Adipose tissue (tissue), 3 donors: ENCODE measurements at regions not wholly inside any gene's neighbourhood (a gene's known extent, or its start where the extent isn't known, plus 50 kb on each side); places are given as distances from the start of the nearest gene placed in this dataset.

Source experiments
- H3K27ac ChIP-seq: one replicate; pipeline ENCODE4 v1.5.1; 2013; ENCODE audit warnings: low read depth, low read length
- WGBS, 3 donors: extraction: QIAGEN DNeasy Blood & Tissue Kit; methylation state at CpG; one replicate each; pipeline ENCODE4 v1.1.7; 2013; 5-methylcytosine and 5-hydroxymethylcytosine counted together
- donor health status: healthy with polysubstance abuse.
- donor health status: Bipolar disorder and iron deficiency.
- donor health status: healthy.

DNA sequence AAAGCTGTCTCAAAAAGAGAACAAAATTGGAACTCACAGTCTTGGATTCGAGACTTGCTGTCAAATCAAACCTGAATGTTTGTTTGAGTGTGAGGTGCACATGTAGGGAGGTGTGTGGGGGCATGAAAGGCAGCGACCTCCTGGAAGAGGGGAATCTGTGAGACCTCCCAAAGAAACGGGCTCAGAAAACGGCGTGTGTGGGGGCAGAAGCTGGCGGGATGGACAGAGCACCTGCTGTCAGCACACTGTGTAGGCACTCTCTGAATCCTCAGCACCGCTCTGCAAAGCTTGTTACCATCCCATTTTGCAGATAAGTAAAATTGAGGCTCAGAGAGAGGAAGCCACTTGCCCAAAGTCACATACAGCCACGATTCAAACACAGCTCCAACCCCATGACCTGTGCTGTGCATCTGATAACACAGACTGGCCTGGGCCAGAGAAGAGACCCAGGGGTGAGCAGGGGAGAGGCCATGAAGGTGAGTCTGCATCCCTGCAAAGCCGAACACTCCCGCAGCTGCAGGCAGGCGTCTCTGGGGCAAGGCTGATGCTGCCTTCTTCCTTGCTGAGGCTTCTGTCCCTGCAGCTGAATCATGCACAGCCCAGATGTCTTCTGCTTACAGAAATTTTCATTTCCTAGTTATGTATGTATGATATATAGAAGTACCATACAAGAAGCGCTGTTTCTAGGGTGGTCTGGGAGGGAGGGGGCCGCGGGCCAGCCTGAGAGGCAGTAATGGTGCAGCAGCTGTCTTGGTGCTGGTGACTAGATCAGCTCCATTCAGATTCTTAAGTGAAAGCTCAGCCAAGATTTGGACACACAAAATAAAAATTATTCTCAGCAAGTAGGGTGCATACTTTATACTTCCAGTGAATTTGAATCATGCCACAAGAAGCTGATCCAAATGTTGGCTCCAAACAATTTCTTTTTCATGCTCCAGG lies 67.3 kb upstream of the SHISAL1 start:
- no peak overlapping the region for H3K27ac ChIP-seq
- whole genome bisulfite sequencing, 3 donors = 69 to 74% (median 74%) methylated on average over 14 of the region's 14 CpGs

DNA sequence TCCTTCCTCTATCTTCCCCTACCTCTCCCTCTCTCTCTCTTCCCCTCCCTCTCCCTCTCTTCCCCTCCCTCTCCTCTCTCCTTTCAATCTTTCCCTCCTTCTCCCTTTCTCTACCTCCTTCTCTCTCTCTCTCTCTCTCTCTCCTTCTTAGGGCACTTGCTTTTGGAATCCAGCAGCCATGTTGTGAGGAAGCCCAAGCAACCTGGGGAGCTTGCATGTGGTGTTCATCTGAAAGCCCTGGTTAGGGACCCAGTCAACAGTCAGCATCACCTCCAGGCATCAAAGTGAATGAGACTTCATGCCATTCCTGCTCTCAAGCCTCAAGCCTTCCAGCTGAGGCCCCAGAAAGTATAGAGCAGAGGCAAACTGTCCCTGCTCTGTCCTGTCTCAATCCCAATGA lies 65.6 kb upstream of the SHISAL1 start:
- no peak overlapping the region for H3K27ac ChIP-seq

DNA sequence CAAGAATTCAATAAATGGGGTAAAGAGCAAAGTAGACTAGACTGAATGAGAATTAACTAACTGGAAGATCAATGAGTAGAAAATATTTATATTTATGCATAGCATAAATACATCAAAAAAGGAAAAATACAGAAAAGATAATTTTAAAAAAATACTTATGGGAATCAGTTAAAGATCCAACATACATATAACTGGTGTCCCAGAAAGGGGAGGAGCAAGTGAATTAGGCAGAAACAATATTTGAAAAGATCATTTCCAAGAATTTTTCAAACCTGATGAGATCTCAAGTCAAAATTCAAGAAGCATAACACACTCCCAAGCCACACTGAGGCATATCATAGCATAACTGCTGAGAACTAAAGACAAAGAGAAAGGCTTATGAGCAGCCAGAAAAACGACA lies 62.7 kb upstream of the SHISAL1 start:
- 33 to 80% (median 66%) methylated on average over 1 of the region's 1 CpG for WGBS, 3 donors
- no peak overlapping the region for H3K27ac ChIP-seq

DNA sequence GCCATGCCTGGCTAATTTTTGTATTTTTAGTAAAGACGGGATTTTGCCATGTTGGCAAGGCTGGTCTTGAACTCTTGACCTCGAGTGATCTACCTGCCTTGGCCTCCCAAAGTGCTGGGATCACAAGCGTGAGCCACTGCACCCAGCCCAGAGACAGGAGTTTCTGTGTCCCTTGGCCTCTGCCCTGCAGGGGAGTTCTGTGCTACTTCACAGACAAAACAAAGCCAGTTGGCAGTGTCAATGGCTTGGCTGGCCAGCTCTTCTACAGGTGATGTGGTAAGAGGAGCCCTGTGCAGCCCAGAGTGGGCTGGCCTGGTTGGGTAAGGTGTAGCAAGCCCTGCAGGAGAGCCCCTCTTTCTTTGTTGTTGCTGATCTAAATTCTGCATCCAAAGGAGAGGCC lies 60.5 kb upstream of the SHISAL1 start:
- 75 to 90% (median 78%) methylated on average over 3 of the region's 3 CpGs for WGBS, 3 donors
- H3K27ac ChIP-seq = no peak overlapping the region

DNA sequence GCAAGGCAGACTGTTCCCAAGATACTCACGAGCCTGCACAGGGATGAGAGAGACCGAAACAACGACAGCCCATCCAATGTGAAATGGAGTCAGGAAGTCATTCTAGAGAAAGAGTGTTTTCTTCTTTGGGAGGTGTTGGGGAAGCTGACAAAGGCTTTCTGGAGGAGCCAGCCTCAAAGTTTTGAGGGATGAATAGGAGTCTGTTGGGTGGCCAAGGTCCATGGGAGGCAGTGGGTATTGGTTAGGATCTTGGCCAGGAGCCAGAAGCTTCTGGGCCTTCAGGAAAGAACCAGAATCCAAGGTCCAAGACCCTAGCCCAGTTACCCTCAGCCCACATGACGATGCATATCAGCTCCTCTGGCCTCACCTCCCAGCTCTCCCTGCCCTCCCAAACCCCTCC lies 59.9 kb upstream of the SHISAL1 start:
- WGBS, 3 donors = 65 to 77% (median 67%) methylated on average over 4 of the region's 4 CpGs
- no peak overlapping the region for H3K27ac ChIP-seq

DNA sequence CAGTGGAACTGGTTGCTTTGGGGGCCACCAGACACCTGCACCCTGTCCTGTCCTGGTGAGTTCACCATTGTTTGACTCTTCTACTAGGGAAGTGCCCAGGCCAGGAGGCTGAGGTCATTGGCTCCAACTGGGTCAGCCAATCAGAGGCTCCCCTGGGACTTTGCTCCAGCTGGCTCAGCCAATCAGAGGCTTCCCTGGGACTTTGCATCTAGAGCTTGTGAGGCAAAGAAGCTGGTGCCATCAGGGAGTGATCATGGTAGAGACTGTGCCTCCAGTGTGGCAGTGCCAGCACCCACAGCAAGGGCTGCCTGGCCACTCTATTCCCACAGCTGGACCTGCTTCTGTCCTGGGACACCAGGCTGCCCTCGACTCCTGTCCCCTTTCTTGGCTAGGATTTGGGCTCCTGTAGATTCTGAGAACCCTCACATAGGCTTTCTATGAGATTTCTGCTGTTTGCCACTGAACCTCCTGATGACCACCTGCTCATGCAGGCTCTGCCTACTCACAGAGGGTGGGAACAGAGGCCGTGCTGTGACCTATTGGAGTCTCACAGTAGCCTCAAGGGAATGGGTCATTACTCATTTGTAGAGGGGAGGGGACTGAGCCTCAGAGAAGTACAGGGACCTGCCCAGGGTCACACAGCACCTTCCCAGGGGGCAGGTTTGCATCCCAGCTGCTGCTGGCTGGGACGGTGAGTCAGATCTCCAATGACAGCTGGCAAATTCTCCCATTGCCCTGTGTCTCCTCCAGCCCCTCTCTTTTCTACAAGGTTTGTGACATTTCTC lies 59.2 kb upstream of the SHISAL1 start:
- 73 to 85% (median 85%) methylated on average over 3 of the region's 3 CpGs for WGBS, 3 donors
- no peak overlapping the region for H3K27ac ChIP-seq

DNA sequence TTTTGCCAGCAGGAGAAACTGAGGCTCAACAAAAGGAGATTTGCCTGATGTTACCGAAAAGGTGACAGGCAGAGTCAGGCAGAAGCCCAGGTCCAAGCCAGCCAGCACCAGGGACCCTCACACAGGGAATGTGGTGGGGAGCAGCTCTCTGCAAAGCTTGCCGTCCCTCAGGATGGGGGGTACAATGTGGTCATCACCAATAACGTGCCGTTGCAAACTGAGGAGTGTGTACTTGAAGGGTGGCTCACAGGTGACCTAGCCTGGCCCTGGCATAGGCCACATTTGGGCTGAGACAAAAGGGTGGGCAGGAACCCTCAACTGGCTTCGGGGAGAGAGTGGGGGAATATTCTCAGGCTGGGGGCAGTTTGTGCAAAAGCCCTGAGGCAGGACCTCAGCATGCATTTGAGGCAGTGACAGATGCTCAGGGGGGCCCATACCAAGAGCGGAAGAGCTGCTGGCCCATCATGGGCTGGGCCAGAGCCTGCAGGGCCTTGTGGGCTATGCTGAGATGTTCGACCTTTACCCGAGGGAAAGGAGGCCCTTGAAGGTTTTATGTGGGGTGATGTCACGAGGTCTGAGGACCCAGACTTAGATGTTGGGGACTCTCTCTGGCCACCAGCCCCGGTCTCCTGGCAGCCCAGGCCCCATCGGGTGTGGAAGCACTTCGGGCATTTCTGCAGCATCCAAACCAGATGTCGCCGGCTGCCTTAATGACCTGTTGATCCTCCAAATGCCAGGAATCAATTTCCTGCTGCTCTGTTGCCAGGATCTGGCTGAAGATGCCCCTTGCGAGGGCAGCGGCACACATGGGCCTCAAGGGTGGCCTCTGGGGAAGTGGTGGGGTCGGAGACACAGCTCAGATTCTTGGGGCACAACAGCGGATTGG lies 57.4 kb upstream of the SHISAL1 start:
- WGBS, 3 donors = 75 to 87% (median 81%) methylated on average over 18 of the region's 18 CpGs

DNA sequence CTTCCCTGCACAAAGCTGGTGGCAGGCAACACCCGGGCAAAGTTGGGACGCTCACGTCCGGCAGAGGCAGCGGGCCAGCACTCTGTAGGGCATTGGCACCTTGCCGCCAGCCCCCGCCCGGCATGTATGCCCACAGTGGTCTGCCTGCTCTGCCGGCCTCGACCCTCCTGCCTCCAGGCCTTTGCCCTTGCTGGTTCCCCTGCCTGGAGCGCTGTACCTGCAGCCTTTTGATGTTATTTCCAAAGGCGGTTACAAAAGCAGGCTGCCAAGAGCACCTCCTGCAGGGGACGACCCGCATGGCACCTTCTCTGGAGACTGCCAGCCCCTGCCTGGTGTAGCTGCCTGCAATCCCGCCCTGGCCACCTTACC lies 56.5 kb upstream of the SHISAL1 start:
- no peak overlapping the region for H3K27ac ChIP-seq
- WGBS, 3 donors = 77 to 89% (median 81%) methylated on average over 15 of the region's 15 CpGs

More for the DNA sequence above, 57.4 kb upstream of the SHISAL1 start:
- no peak overlapping the region for H3K27ac ChIP-seq

DNA sequence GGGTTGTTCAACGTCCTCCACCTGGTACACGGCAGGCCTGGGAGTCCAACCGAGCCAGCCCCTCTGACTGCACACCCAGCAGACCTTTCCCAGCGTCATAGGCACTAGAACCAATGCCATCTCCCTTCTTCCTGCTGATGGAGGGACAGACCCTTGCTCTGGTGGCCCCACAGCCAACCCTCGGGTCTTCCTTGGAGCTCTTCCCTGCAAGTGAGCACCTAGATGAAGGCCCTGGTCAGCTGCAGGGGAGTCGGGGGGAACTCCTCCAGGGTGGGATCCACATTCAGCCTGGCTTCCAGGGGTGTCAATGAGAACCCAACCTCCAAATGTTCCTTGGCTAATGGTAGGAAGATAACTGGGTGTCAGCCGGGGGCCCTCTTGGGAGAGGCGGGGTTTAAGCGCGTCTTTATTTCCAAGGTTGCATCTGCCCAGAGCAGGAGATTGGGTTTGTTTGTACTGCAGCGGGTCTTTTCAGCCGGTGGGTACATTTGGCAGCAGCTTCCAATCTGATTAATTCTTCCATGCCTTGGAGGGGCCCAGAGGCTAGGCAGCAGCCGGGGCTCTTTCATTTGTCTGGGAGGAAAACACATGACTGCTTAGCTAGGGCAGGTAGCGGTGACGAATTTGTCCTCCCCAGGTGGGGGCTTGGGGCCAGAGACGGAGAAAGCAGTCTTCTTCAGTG lies 56.0 kb upstream of the SHISAL1 start:
- WGBS, 3 donors = 53 to 92% (median 84%) methylated on average over 16 of the region's 16 CpGs
- no peak overlapping the region for H3K27ac ChIP-seq

DNA sequence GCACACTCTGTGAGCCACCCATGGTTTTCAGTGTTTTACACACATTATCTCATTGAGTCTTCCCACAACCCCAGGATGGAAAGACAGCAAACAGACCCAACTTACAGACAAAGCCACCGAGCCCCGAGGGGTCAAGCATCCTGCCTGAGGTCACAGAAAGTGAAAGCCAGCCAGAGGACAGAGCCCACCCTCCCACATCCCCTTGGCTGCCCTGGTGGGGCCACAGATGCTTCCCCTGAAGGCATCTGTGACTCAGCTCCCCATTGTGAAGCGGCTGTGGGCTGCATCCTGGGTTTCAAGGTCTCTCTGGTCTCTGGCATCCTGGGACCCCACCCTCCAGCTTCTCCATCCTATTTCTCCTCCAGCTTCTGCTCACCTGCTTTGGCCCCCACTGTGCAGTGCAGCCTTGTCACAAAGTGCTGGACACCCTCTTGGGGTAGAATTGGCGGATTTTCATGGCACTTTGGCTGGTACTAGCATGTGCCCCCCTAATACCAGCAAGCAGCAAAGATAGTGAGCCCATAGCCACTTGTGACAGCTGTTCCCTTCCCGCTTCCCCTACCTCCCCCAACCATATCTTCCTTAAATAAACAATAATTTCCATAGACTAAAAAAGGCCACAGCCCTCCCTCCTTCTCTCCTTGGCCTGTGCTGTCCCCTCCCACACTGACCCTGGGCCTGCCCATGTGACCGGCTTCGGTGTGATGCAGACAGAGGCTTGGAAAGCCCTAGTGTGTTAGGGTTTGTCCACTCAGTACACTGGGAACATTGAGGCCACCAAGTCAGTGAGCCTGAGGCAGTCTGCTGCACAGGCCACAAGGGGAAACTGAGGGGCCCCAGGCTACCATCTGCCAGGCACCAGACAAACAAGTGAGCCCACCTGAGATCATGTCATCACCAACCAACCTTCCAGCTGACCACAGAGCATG lies 53.9 kb upstream of the SHISAL1 start:
- no peak overlapping the region for H3K27ac ChIP-seq
- 48 to 70% (median 67%) methylated on average over 7 of the region's 7 CpGs for WGBS, 3 donors

DNA sequence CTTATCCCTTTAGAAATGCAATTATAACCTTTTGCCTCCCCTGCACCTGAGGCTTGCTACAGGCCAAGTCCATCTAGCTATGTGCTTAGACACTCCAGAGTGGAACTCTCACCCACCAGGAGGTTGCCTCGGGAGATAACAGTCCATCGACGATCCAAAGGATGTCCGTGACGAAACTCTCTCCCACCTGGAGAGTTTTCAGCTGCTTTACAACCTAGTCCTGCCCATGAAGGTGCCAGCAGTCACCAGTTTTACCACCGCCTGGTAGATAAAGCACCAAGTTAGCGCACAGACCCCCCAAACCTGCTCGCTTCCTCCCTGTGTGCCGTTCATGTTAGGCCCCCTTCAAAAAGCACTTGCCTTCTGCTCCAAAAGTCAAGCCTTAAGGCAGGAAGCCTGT lies 53.1 kb upstream of the SHISAL1 start:
- 65 to 85% (median 80%) methylated on average over 9 of the region's 9 CpGs for WGBS, 3 donors
- no peak overlapping the region for H3K27ac ChIP-seq

DNA sequence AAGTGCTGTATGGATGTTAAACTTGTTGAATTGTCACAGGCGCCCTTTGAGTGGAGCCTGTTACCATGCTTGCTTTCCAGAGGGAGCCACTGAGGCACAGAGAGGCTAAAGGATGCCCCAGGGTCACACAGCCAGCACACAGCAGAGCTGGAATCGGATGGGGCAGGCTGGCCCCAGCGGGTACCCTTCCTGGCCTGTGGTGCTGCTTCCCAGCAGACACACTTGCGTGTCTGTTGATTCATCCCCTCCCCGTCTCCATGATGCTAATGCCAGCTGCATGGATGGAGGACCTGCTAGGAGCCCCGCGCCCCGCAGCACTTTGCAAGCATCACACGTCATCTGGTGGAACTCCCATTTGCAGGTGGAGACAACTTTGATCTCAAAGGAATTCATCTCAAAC lies 52.4 kb upstream of the SHISAL1 start:
- 66 to 76% (median 73%) methylated on average over 9 of the region's 9 CpGs for WGBS, 3 donors
- no peak overlapping the region for H3K27ac ChIP-seq

DNA sequence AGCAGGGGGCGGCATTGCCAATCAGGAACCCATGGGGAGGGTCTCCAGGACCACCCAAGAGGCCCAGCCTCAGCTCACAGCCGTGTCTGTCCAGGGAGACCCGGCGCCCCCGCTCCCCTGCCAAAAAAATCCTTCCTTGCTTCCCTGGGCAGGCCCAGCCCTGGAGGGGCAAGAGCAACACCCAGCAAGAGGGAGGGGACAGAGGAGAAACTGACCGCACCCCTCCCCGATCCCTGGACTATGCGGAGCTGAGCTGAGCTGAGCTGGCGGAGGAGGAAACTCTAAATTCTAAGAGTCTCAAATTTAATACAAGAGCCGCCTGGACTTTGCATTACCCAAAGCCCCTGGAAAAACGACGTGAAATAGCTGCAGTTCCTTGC lies 52.0 kb upstream of the SHISAL1 start:
- no peak overlapping the region for H3K27ac ChIP-seq
- WGBS, 3 donors = 47 to 51% (median 50%) methylated on average over 12 of the region's 12 CpGs

DNA sequence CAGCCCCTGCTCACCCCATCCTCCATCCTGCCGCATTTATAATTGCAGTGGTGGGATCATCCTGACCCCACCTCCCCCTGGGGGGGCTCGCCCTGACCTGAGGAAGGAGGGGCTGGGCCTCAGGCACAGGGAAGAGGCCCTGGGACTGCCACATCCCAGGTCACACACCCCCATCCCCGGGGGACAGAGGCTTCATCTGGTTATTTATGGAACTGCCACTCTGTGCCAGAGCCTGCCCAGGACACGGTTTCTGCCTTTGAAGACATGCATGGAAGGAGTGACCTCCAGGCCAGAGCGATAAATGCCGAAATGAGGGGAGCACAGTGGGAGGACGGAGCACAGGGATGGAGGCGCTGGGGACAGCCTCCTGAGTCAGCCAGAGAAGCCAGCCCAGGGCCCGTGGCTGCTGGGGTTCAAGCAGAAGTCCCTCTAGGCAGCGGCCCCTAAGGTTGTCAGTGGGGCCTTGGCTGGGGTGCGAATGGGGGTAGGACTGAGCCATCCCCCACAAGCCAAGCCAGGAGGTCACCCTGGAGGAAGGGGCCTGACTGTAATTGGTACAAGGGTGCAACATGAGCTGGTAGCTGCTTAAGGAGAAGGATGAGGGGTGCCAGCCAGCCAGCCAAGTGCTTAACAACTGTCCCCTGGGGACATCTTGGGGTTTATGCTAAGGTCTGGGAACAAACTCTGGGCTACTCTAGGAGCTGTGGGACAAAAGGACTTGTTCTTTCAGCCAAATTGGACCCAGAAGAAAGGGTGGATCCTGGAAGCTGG lies 51.4 kb upstream of the SHISAL1 start:
- WGBS, 3 donors = 51 to 66% (median 65%) methylated on average over 11 of the region's 11 CpGs
- no peak overlapping the region for H3K27ac ChIP-seq

DNA sequence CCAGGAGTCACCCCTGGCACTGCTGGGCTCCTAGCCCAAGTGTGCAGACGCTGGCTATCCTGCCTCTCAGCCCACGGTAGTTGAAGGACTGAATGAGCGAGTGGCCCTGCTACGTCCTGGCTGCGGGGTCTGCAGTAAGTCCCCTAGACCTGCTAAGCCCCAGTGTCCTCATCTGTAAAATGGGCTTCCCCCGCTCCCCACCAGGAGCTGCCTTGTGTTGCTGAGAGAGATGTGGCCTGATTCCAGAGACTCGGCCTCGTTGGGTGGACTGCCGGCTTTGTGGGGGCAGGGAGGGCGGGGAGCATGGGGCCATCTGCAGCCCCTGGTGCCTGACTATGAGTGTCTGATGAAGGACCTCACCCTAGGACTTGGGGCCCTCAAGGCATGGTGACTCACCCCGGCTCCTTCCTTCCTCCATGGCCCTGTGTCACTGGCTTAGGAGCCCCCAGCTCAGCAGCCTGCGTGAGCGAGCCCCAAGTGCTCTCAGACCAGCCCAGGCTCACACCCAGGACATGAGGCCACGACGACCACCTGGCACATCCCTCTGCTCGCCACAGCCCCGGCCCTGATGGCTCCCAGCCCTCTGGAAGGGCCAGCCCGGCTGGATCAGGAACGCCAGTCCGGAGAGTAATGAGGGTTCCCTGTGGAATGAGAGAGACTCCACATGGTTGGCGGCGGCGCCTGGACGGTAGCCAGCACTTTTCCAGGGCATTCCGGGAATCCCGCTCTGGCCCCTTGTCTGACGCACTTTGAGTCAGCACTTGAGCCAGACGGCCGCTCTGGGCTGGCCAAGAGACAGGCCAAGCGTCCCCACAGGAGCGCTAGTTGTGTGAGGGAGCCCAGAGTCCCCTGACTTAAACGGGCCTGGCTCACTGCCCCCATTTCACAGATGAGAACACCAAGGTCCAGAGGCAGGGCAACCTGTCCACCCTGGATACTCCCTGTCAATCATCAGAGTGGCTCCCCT lies 50.5 kb upstream of the SHISAL1 start:
- H3K27ac ChIP-seq = peak overlapping the region; percentile 34
- 58 to 62% (median 58%) methylated on average over 32 of the region's 32 CpGs for WGBS, 3 donors
